ENCODE measurements at regions not wholly inside any gene's neighbourhood (a gene's known extent, or its start where the extent isn't known, plus 50 kb on each side); places are given as distances from the start of the nearest gene placed in this dataset.
"Not testable (repeated sequence)": the region's sequence is repeated elsewhere in the genome, so short reads cannot be mapped to it uniquely, and the experiment has no call there.

- no peak for DNase-seq (ENCODE audit: low read depth)
Observed at GRCh38 chr12:131378176-131378842, 332.6 kb upstream of the SFSWAP start.

GRCh38 chr12:131378861-131379665 lies 331.8 kb upstream of the SFSWAP start:
- DNase-seq (ENCODE audit: low read depth): no peak

- DNase-seq (ENCODE audit: low read depth): no peak
Observed at GRCh38 chr12:131379738-131380137, 331.2 kb upstream of the SFSWAP start.

GRCh38 chr12:131380220-131380964 lies 330.5 kb upstream of the SFSWAP start:
- no peak for DNase-seq (ENCODE audit: low read depth)

- DNase-seq (ENCODE audit: low read depth): no peak
Observed at GRCh38 chr12:131380965-131381705, 329.8 kb upstream of the SFSWAP start.

GRCh38 chr12:131381716-131382430 lies 329.0 kb upstream of the SFSWAP start:
- DNase-seq (ENCODE audit: low read depth): no peak

- DNase-seq (ENCODE audit: low read depth): no peak
Observed at GRCh38 chr12:131383291-131383690, 327.6 kb upstream of the SFSWAP start.

- DNase-seq (ENCODE audit: low read depth): no peak
Observed at GRCh38 chr12:131383741-131384543, 326.9 kb upstream of the SFSWAP start.

GRCh38 chr12:131384544-131384855 lies 326.4 kb upstream of the SFSWAP start:
- no peak for DNase-seq (ENCODE audit: low read depth)

GRCh38 chr12:131385313-131386166 lies 325.4 kb upstream of the SFSWAP start:
- DNase-seq (ENCODE audit: low read depth): no peak

GRCh38 chr12:131386167-131386521 lies 324.7 kb upstream of the SFSWAP start:
- DNase-seq (ENCODE audit: low read depth): no peak

- no peak for DNase-seq (ENCODE audit: low read depth)
Observed at GRCh38 chr12:131386781-131387180, 324.1 kb upstream of the SFSWAP start.

- no peak for DNase-seq (ENCODE audit: low read depth)
Observed at GRCh38 chr12:131387281-131388163, 323.4 kb upstream of the SFSWAP start.

- not testable (repeated sequence) for DNase-seq (ENCODE audit: low read depth)
Observed at GRCh38 chr12:131388164-131389053, 322.5 kb upstream of the SFSWAP start.

GRCh38 chr12:131389054-131390013 lies 321.6 kb upstream of the SFSWAP start:
- no peak for DNase-seq (ENCODE audit: low read depth)

Data from stimulated activated CD8-positive, alpha-beta memory T cell treated with anti-CD3 and anti-CD28 coated beads, Interleukin-15, amount 100 ng/mL, for 24 hours (primary cell).